OCI-LY7 (cell line): ENCODE measurements at regions not wholly inside any gene's neighbourhood (a gene's known extent, or its start where the extent isn't known, plus 50 kb on each side); places are given as distances from the start of the nearest gene placed in this dataset.

ENCODE experiments used
- CTCF ChIP-seq: fragments of 200-600 bp; sonication (generic); conservative IDR thresholded peaks from 2 replicates; pipeline ENCODE4 v1.5.1; 2014; ENCODE audit warnings: mild to moderate bottlenecking, antibody characterized with exemption, low read length, moderate library complexity, mixed read lengths
- EZH2phosphoT487 ChIP-seq: fragments of 200-600 bp; sonication (generic); IDR thresholded peaks from 2 replicates; pipeline ENCODE4 v1.6.1; 2018; ENCODE audit warnings: low read depth, borderline replicate concordance, mild to moderate bottlenecking, mixed run types, antibody characterized with exemption, low read length, moderate library complexity, mixed read lengths

GRCh38 chr10:33993917-33994316, 659.5 kb upstream of the NRP1 start:
- TF ChIP-seq CTCF: no peak
- TF ChIP-seq EZH2phosphoT487: no peak
